Neural progenitor cell (in vitro differentiated cells): ENCODE measurements at regions not wholly inside any gene's neighbourhood (a gene's known extent, or its start where the extent isn't known, plus 50 kb on each side); places are given as distances from the start of the nearest gene placed in this dataset.

ENCODE experiments used
- CTCF ChIP-seq: fragments of 200-600 bp; sonication (generic); IDR thresholded peaks from 2 replicates; pipeline ENCODE4 v1.5.1; 2017; ENCODE audit warnings: antibody characterized with exemption, mild to moderate bottlenecking
- EZH2 ChIP-seq: fragments of 200-600 bp; sonication (generic); IDR thresholded peaks from 2 replicates; pipeline ENCODE4 v1.6.1; 2017; ENCODE audit warnings: antibody characterized with exemption, mild to moderate bottlenecking, moderate library complexity
- EZH2phosphoT487 ChIP-seq: fragments of 200-600 bp; sonication (generic); IDR thresholded peaks from 2 replicates; pipeline ENCODE4 v1.6.1; 2017; ENCODE audit warnings: antibody characterized with exemption

DNA sequence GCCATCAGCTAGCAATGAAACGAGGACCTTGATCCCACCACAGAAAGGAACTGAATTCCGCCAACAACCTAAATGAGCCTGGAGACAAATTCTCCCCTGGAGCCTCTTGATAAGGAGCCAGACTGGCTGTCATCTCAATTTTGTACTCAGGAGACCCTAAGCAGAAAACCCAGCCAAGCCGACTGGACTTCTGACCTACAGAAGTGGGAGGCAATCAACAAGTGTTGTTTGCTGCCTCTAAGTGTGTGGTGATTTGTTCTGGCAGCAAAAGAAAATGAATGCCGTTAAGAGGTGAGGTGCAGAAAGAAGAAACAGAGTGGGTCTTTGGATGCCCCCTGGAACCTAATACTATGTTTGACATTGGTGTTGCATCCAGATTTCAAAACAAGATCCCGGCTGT lies 72.7 kb upstream of the SPATA31E1 start:
- TF ChIP-seq CTCF (no peak), EZH2phosphoT487 (no peak), EZH2 (no peak)
